ENCODE measurements at regions not wholly inside any gene's neighbourhood (a gene's known extent, or its start where the extent isn't known, plus 50 kb on each side); places are given as distances from the start of the nearest gene placed in this dataset.

DNA sequence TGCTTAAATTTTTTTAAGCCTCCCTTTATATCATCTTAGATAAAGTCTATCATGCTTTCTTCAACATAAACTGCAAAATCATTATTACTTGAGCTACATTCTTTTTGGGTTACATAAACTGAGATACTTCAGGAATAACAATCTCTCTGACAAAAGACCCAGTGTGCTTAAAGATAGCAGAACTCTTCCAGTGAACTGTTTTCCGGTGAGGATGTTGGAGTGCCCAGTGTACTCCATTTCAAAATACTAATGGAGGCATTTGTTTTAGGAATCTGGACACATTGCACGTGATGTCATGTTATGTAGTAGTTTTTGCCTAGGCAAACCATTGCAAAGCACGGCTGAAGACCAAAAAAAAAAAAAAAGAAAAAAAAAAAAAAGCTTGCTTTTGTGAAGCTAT lies 388.2 kb upstream of the CELF2 start:
- Histone ChIP-seq H3K4me1 (ENCODE audit: insufficient read depth, poor library complexity, severe bottlenecking) (no peaks in the 10 kb centered on the region), H3K36me3 (ENCODE audit: low read depth) (no peaks in the 10 kb centered on the region), H3K27ac (ENCODE audit: poor library complexity, severe bottlenecking) (no peak overlapping the region), H3K9me3 (ENCODE audit: severe bottlenecking) (no peaks in the 10 kb centered on the region), H3K27me3 (ENCODE audit: insufficient read depth, poor library complexity, severe bottlenecking) (no peaks in the 10 kb centered on the region), H3K4me3 (ENCODE audit: severe bottlenecking) (no peak overlapping the region)
- DNase-seq (ENCODE audit: low spot score), result no peak
- no peak for ATAC-seq (ENCODE audit: low read depth)
- TF ChIP-seq, protein P1, sequence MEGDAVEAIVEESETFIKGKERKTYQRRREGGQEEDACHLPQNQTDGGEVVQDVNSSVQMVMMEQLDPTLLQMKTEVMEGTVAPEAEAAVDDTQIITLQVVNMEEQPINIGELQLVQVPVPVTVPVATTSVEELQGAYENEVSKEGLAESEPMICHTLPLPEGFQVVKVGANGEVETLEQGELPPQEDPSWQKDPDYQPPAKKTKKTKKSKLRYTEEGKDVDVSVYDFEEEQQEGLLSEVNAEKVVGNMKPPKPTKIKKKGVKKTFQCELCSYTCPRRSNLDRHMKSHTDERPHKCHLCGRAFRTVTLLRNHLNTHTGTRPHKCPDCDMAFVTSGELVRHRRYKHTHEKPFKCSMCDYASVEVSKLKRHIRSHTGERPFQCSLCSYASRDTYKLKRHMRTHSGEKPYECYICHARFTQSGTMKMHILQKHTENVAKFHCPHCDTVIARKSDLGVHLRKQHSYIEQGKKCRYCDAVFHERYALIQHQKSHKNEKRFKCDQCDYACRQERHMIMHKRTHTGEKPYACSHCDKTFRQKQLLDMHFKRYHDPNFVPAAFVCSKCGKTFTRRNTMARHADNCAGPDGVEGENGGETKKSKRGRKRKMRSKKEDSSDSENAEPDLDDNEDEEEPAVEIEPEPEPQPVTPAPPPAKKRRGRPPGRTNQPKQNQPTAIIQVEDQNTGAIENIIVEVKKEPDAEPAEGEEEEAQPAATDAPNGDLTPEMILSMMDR (IDR thresholded peaks at IDR 0.05; ENCODE audit: poor library complexity, severe bottlenecking), result no peak

DNA sequence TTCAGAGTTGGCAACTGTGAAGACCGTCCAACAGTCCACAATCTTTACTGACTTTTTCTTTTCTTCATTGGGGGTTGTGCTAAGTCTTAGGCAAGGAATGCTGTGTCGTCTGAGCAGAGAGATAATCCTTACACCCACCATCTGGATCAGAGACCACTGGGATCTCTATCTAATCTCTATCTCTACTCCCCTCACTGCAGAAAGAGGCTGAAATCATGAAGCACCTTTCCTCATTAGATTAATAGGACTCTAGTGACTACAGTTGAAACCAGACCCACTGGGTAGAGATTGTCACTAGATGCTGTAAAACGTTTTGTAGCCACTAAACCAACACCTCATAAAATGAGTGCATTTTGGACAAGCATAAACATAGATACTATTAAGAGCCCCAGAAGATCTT lies 387.4 kb upstream of the CELF2 start:
- H3K36me3 ChIP-seq (ENCODE audit: low read depth), result no peaks in the 10 kb centered on the region
- no peaks in the 10 kb centered on the region for H3K9me3 ChIP-seq (ENCODE audit: severe bottlenecking)
- no peaks in the 10 kb centered on the region for H3K27me3 ChIP-seq (ENCODE audit: insufficient read depth, poor library complexity, severe bottlenecking)
- TF ChIP-seq, protein P1 (IDR thresholded peaks at IDR 0.05; ENCODE audit: poor library complexity, severe bottlenecking), result no peak
- ATAC-seq (ENCODE audit: low read depth) (no peak), DNase-seq (ENCODE audit: low spot score) (no peak)
- no peak overlapping the region for H3K27ac ChIP-seq (ENCODE audit: poor library complexity, severe bottlenecking)
- H3K4me1 ChIP-seq (ENCODE audit: insufficient read depth, poor library complexity, severe bottlenecking), result no peaks in the 10 kb centered on the region
- no peak overlapping the region for H3K4me3 ChIP-seq (ENCODE audit: severe bottlenecking)

DNA sequence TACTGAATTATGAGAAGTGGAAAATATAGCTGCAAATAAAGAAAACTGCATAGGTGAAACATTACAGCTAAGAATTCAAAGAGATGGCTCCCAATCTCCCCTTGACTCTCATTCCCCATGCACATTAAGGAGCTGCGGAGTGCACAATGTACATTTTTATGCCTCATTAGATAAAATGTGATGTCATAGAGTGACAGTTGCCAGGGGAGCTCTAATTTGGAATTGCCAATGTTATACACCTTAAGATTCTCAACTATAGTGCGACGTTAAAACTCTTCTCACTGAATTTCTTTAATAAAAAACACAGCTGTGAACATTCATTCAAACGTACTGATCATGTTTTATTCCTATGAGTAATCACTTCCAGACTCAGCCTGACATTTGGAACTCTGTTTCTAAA lies 386.9 kb upstream of the CELF2 start:
- DNase-seq (ENCODE audit: low spot score), result no peak
- Histone ChIP-seq H3K27ac (ENCODE audit: poor library complexity, severe bottlenecking) (no peak overlapping the region), H3K4me1 (ENCODE audit: insufficient read depth, poor library complexity, severe bottlenecking) (no peaks in the 10 kb centered on the region), H3K9me3 (ENCODE audit: severe bottlenecking) (no peaks in the 10 kb centered on the region), H3K36me3 (ENCODE audit: low read depth) (no peaks in the 10 kb centered on the region), H3K27me3 (ENCODE audit: insufficient read depth, poor library complexity, severe bottlenecking) (no peaks in the 10 kb centered on the region), H3K4me3 (ENCODE audit: severe bottlenecking) (no peak overlapping the region)
- ATAC-seq (ENCODE audit: low read depth), result no peak
- TF ChIP-seq, protein P1 (IDR thresholded peaks at IDR 0.05; ENCODE audit: poor library complexity, severe bottlenecking), result no peak

GRCh38 chr10:10642189-10642588 lies 375.5 kb upstream of the CELF2 start:
- TF ChIP-seq, protein P1 (IDR thresholded peaks at IDR 0.05; ENCODE audit: poor library complexity, severe bottlenecking), result no peak
- Histone ChIP-seq H3K4me3 (ENCODE audit: severe bottlenecking) (no peak overlapping the region), H3K4me1 (ENCODE audit: insufficient read depth, poor library complexity, severe bottlenecking) (peaks cover 4% of the 10 kb centered on the region), H3K27me3 (ENCODE audit: insufficient read depth, poor library complexity, severe bottlenecking) (no peaks in the 10 kb centered on the region), H3K9me3 (ENCODE audit: severe bottlenecking) (no peaks in the 10 kb centered on the region), H3K36me3 (ENCODE audit: low read depth) (no peaks in the 10 kb centered on the region), H3K27ac (ENCODE audit: poor library complexity, severe bottlenecking) (no peak overlapping the region)
- DNase-seq (ENCODE audit: low spot score) (no peak), ATAC-seq (ENCODE audit: low read depth) (no peak)

DNA sequence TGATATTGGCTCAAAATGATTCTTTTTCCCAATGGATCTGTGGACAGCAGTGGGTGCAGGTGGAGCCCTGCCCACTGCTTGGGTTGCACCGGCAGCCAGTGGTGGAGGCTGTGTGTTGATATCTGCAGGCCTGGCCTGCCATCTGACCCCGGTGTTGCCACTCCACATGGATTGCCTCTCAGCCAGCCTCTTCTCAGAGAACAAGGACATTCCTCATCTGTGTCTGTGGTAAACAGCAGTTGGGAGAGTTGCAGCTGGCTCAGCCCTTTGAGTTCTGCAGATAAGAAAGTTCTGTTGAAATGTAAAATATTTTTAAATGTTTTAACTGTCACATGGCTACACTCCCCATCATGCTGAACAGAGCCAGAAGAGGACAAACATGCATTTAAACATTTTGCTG lies 374.9 kb upstream of the CELF2 start:
- ATAC-seq (ENCODE audit: low read depth), result no peak
- no peak overlapping the region for H3K27ac ChIP-seq (ENCODE audit: poor library complexity, severe bottlenecking)
- H3K36me3 ChIP-seq (ENCODE audit: low read depth), result no peaks in the 10 kb centered on the region
- DNase-seq (ENCODE audit: low spot score), result no peak
- H3K4me1 ChIP-seq (ENCODE audit: insufficient read depth, poor library complexity, severe bottlenecking), result peaks cover 4% of the 10 kb centered on the region
- no peaks in the 10 kb centered on the region for H3K9me3 ChIP-seq (ENCODE audit: severe bottlenecking)
- no peaks in the 10 kb centered on the region for H3K27me3 ChIP-seq (ENCODE audit: insufficient read depth, poor library complexity, severe bottlenecking)
- TF ChIP-seq, protein P1 (IDR thresholded peaks at IDR 0.05; ENCODE audit: poor library complexity, severe bottlenecking), result no peak
- no peak overlapping the region for H3K4me3 ChIP-seq (ENCODE audit: severe bottlenecking)

All from RWPE2 (cell line).